Heart left ventricle (tissue), 13 donors: ENCODE measurements at regions not wholly inside any gene's neighbourhood (a gene's known extent, or its start where the extent isn't known, plus 50 kb on each side); places are given as distances from the start of the nearest gene placed in this dataset.

Source experiments
- POLR2A ChIP-seq, 2 donors: fragments of 450-650 bp; IDR thresholded peaks; one replicate each; pipeline ENCODE4 v1.6.1; 2017; ENCODE audit warnings: antibody characterized with exemption in 2 of 2, mild to moderate bottlenecking in 2 of 2, moderate library complexity in 2 of 2
- TF ChIP-seq, protein P1 (sequence below), 12 donors: fragments of 200-600 bp; sonication (generic) in 4 of 12; IDR thresholded peaks; one replicate each; pipeline versions ENCODE4 v1.5.0 to v1.8.0; 2018 to 2022; ENCODE audit warnings: antibody characterized with exemption in 12 of 12, mild to moderate bottlenecking in 5 of 12
- donor health status: ischemic (EF 13 %, LVEDD 7.1; RV severe dilation, severe dysfunction).
- donor health status: DM: no; HTN: yes; CAD: no.
- donor health status: DM: no; HTN: no; CAD: no.
- donor health status: ischemic (EF 25% LVEDD 6.9; RV normal size, moderate dysfunction).
- donor health status: ischemic (EF 25% LVEDD 5.7; RV mildly dilated, moderate dysfunction).
- donor health status: ischemic (EF 35%, LVEDD 5.7; RV mildly dilated, moderate dysfunction).
- donor health status: nonischemic (EF 11% LVEDD 7.7; RV severe dilation, severe dysfunction).
- donor health status: DM: yes; HTN: yes; CAD: no.
- donor health status: PGD.
- donor health status: ischemic (EF 29% LVEDD 5.4; RV normal size, mild dysfunction).
- donor health status: nonischemic (EF 23%, LVEDD 6.1; RV moderate dilation, normal function).

DNA sequence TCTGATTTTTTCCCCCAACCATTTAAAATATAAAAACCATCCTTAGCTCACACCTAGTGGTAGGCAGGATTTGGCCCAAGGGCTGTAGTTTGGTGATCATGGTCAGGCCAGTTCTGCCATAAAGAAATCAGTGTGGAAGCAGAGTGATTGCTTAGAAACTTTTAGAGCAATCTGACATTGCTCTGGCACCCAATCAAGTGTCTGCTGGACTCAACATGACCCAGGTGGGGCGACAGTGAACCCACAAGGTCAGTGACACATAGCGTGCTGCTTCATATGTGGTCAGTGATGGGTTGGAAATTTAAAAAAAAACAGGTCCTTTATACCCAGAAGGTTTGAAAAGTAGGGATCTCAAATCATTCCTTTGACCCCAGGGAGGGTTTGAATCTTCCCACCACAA, 107.9 kb downstream of the BANF2 start:
- TF ChIP-seq, protein P1, sequence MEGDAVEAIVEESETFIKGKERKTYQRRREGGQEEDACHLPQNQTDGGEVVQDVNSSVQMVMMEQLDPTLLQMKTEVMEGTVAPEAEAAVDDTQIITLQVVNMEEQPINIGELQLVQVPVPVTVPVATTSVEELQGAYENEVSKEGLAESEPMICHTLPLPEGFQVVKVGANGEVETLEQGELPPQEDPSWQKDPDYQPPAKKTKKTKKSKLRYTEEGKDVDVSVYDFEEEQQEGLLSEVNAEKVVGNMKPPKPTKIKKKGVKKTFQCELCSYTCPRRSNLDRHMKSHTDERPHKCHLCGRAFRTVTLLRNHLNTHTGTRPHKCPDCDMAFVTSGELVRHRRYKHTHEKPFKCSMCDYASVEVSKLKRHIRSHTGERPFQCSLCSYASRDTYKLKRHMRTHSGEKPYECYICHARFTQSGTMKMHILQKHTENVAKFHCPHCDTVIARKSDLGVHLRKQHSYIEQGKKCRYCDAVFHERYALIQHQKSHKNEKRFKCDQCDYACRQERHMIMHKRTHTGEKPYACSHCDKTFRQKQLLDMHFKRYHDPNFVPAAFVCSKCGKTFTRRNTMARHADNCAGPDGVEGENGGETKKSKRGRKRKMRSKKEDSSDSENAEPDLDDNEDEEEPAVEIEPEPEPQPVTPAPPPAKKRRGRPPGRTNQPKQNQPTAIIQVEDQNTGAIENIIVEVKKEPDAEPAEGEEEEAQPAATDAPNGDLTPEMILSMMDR (IDR thresholded peaks at IDR 0.05), result no peak
- TF ChIP-seq POLR2A (IDR thresholded peaks at IDR 0.05), result no peak
